T47D (cell line): ENCODE measurements at regions not wholly inside any gene's neighbourhood (a gene's known extent, or its start where the extent isn't known, plus 50 kb on each side); places are given as distances from the start of the nearest gene placed in this dataset.
A peak's percentile ranks its signal among the peaks of the same experiment; 100 is the strongest.

Experiments
- DNase-seq, 2 experiments: peaks; one replicate each; pipeline versions ENCODE4 v3.0.0 to v3.0.0-alpha.2; 2011 to 2012; ENCODE audit warnings: low read depth in 1 of 2, low spot score in 1 of 2
- JUND ChIP-seq: IDR thresholded peaks from 2 replicates; pipeline ENCODE4 v1.6.1; 2012; ENCODE audit warnings: low read depth
- in situ Hi-C: cut with HindIII; loops from 2 replicates; pipeline ENCODE4 v1.10.0; 2016; ENCODE audit warnings: low sequenced_read_pairs, low pct_unique_long_range_greater_than_20kb

GRCh38 chr2:40955635-40956034, 503.7 kb upstream of the SLC8A1 start:
- peak in 1 of 2 experiments; percentile 38 for DNase-seq
- TF ChIP-seq JUND, result no peak
- in situ Hi-C loops, result no loop called here

- no peak for TF ChIP-seq JUND
- in situ Hi-C loops, result no loop called here
- no peak for DNase-seq
These were observed 505.6 kb upstream of the SLC8A1 start for GRCh38 chr2:40957508-40957907.

- in situ Hi-C loops, result no loop called here
- no peak for DNase-seq
- TF ChIP-seq JUND, result no peak
These were observed 510.1 kb upstream of the SLC8A1 start for GRCh38 chr2:40962026-40962425.

GRCh38 chr2:40964509-40965250, 512.8 kb upstream of the SLC8A1 start:
- no peak for DNase-seq
- in situ Hi-C loops, result no loop called here
- TF ChIP-seq JUND, result no peak

- TF ChIP-seq JUND, result no peak
These were observed 515.6 kb upstream of the SLC8A1 start for GRCh38 chr2:40967451-40967850.

GRCh38 chr2:40975151-40975550, 523.3 kb upstream of the SLC8A1 start:
- in situ Hi-C loops, result no loop called here
- no peak for DNase-seq
- TF ChIP-seq JUND, result no peak

More at GRCh38 chr2:40967451-40967850, 515.6 kb upstream of the SLC8A1 start:
- no peak for DNase-seq
- in situ Hi-C loops, result no loop called here

- in situ Hi-C loops, result no loop called here
- TF ChIP-seq JUND, result no peak
- DNase-seq, result no peak
These were observed 545.5 kb upstream of the SLC8A1 start for GRCh38 chr2:40997362-40997761.

- DNase-seq, result no peak
- no peak for TF ChIP-seq JUND
- in situ Hi-C loops, result no loop called here
These were observed 548.5 kb upstream of the SLC8A1 start for GRCh38 chr2:41000374-41000773.

- in situ Hi-C loops, result no loop called here
- no peak for TF ChIP-seq JUND
- no peak for DNase-seq
These were observed 549.0 kb upstream of the SLC8A1 start for GRCh38 chr2:41000906-41001305.

- in situ Hi-C loops, result no loop called here
- DNase-seq, result no peak
These were observed 552.8 kb upstream of the SLC8A1 start for GRCh38 chr2:41004700-41005099.

GRCh38 chr2:41020358-41020757, 568.5 kb upstream of the SLC8A1 start:
- in situ Hi-C loops, result no loop called here
- no peak for DNase-seq
- TF ChIP-seq JUND, result no peak

More at GRCh38 chr2:41004700-41005099, 552.8 kb upstream of the SLC8A1 start:
- TF ChIP-seq JUND, result no peak

- no peak for DNase-seq
- in situ Hi-C loops, result no loop called here
- TF ChIP-seq JUND, result no peak
These were observed 572.9 kb upstream of the SLC8A1 start for GRCh38 chr2:41024816-41025215.

GRCh38 chr2:41026613-41027012, 574.7 kb upstream of the SLC8A1 start:
- no peak for DNase-seq
- in situ Hi-C loops, result no loop called here
- TF ChIP-seq JUND, result no peak

- no peak for DNase-seq
- in situ Hi-C loops, result no loop called here
- no peak for TF ChIP-seq JUND
These were observed 575.2 kb upstream of the SLC8A1 start for GRCh38 chr2:41027095-41027494.
